Astrocyte of the spinal cord (primary cell): ENCODE measurements at regions not wholly inside any gene's neighbourhood (a gene's known extent, or its start where the extent isn't known, plus 50 kb on each side); places are given as distances from the start of the nearest gene placed in this dataset.

Source experiments
- DNase-seq: peaks from one replicate; pipeline ENCODE4 v3.0.0; 2011; ENCODE audit warnings: low read depth, low spot score
- H3K4me3 ChIP-seq: 2 replicates; pipeline ENCODE4 v1.5.1; 2011; ENCODE audit warnings: low read depth, mild to moderate bottlenecking, low read length, moderate library complexity
- in situ Hi-C: cut with HindIII; loops from 2 replicates; pipeline ENCODE4 v1.10.0; 2017; ENCODE audit warnings: low sequenced_read_pairs
- TF ChIP-seq, protein P1 (sequence below): IDR thresholded peaks from 2 replicates; pipeline ENCODE4 v1.5.1; 2012; ENCODE audit warnings: low read depth, mild to moderate bottlenecking, low read length, inconsistent platforms

GRCh38 chr5:157930710-157931109 lies 71.8 kb upstream of the CLINT1 start:
- DNase-seq, result no peak
- TF ChIP-seq, protein P1, sequence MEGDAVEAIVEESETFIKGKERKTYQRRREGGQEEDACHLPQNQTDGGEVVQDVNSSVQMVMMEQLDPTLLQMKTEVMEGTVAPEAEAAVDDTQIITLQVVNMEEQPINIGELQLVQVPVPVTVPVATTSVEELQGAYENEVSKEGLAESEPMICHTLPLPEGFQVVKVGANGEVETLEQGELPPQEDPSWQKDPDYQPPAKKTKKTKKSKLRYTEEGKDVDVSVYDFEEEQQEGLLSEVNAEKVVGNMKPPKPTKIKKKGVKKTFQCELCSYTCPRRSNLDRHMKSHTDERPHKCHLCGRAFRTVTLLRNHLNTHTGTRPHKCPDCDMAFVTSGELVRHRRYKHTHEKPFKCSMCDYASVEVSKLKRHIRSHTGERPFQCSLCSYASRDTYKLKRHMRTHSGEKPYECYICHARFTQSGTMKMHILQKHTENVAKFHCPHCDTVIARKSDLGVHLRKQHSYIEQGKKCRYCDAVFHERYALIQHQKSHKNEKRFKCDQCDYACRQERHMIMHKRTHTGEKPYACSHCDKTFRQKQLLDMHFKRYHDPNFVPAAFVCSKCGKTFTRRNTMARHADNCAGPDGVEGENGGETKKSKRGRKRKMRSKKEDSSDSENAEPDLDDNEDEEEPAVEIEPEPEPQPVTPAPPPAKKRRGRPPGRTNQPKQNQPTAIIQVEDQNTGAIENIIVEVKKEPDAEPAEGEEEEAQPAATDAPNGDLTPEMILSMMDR, result no peak
- in situ Hi-C loops, result no loop called here
- no peak overlapping the region for H3K4me3 ChIP-seq

DNA sequence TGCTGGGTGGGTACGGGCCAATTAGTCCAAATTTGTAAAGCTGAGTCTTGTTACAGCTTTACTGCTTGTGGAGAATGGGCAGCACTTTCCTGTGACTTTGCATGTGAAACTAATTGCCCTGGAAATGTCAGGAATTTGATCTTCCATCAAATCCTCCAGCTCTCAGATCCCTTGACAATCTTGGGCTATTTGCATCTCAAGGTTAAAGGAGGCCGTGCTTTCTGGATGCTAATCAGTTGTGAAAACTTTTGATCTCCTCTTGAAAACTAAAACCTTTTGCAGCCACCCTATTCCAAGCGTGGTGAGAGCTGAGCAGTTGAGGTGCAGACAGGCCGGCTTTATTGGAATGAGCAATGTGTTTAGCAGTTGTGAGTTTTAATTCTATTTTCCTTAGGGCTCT lies 68.0 kb upstream of the CLINT1 start:
- TF ChIP-seq, protein P1, result no peak
- DNase-seq, result no peak
- in situ Hi-C loops, result no loop called here
- no peak overlapping the region for H3K4me3 ChIP-seq

- H3K4me3 ChIP-seq, result no peak overlapping the region
- TF ChIP-seq, protein P1, result no peak
- in situ Hi-C loops, result no loop called here
- no peak for DNase-seq
Observed at GRCh38 chr5:157925786-157926671, 67.1 kb upstream of the CLINT1 start.

DNA sequence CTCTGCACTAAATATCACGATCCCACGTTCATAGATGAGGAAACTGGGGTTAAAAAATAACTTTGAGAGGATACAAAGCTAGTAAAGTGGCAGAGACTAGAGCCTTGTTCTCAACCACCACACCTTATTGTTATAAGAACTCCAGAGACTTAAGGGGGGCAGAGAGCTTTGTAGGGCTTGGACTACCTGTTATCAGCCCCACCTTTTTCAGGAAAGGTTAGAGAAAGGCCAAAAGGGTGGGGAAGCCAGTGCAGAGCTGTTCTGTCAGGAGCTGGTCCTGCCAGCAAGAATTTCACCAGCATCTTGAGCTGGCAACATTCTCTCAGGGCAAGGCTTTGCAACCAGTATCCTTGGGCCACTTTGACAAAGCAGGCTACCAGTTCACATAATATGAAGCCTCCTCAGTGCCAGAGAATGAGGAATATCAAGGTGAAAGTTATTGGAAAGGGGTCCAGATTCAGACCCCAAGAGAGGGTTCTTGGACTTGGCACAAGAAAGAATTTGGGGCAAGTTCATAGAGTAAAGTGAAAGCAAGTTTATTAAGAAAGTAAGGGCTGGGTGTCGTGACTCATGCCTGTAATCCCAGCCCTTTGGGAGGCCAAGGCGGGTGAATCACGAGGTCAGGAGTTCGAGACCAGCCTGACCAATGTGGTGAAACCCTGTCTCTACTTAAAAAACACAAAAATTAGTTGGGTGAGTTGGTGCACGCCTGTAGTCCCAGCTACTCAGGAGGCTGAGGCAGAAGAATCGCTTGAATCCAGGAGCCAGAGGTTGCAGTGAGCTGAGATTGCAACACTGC lies 66.2 kb upstream of the CLINT1 start:
- H3K4me3 ChIP-seq, result no peak overlapping the region
- no peak for DNase-seq
- in situ Hi-C loops, result no loop called here
- TF ChIP-seq, protein P1, result no peak

- TF ChIP-seq, protein P1, result no peak
- in situ Hi-C loops, result no loop called here
- no peak overlapping the region for H3K4me3 ChIP-seq
- no peak for DNase-seq
Observed at GRCh38 chr5:157924490-157924889, 65.5 kb upstream of the CLINT1 start.

DNA sequence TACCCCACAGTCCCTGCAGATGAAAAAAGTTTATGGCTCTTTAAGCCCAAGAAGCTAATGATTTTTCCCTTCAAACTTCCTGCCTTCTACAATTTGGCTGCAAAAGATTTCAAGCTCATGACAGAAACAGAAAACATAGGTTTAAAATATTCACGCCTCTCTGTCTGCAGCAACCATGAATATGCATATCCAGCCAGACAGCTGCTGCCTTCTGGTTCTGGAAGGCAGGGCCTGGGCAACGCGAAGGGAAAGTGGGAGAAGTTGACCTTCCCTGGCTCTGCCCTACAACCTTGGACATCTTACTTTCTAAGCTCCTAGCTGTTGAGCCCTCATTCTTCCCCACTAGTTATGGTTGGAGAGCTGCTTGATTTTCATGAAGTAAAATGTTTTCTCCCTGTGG lies 64.8 kb upstream of the CLINT1 start:
- no peak for DNase-seq
- no peak overlapping the region for H3K4me3 ChIP-seq
- TF ChIP-seq, protein P1, result no peak
- in situ Hi-C loops, result no loop called here
